ENCODE measurements at regions not wholly inside any gene's neighbourhood (a gene's known extent, or its start where the extent isn't known, plus 50 kb on each side); places are given as distances from the start of the nearest gene placed in this dataset.
"Not testable (repeated sequence)": the region's sequence is repeated elsewhere in the genome, so short reads cannot be mapped to it uniquely, and the experiment has no call there.

DNA sequence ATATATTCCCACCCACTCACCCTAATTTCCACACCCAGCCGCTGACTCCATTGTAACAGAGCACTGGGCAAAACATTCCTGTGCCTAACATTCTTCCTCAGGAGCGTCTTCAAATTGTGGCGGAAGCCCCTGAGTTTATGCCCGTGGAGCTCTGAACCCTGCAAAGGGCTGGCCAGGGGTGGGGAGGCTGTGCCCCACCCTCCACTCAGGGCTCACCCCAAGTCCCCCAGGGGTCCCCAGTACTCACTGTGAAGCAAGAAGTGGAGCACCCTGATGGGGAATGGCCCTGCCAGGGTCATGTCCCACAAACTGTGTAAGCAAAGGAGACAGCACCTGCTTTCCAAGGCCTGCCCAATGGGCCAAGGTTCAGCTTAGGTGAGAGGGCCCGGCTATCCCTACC lies 303.2 kb downstream of the PREX1 start:
- Mint-ChIP-seq H3K9me3 (peaks cover 2% of the 10 kb centered on the region), H3K36me3 (ENCODE audit: low read depth) (no peaks in the 10 kb centered on the region), H3K27ac (ENCODE audit: unreplicated experiment) (no peak overlapping the region), H3K4me1 (peaks cover 5% of the 10 kb centered on the region), H3K27me3 (ENCODE audit: low read depth) (peaks cover 22% of the 10 kb centered on the region), H3K4me3 (no peak overlapping the region)
- no peak for DNase-seq (ENCODE audit: low read depth, low spot score)
- TF ChIP-seq, protein P1, sequence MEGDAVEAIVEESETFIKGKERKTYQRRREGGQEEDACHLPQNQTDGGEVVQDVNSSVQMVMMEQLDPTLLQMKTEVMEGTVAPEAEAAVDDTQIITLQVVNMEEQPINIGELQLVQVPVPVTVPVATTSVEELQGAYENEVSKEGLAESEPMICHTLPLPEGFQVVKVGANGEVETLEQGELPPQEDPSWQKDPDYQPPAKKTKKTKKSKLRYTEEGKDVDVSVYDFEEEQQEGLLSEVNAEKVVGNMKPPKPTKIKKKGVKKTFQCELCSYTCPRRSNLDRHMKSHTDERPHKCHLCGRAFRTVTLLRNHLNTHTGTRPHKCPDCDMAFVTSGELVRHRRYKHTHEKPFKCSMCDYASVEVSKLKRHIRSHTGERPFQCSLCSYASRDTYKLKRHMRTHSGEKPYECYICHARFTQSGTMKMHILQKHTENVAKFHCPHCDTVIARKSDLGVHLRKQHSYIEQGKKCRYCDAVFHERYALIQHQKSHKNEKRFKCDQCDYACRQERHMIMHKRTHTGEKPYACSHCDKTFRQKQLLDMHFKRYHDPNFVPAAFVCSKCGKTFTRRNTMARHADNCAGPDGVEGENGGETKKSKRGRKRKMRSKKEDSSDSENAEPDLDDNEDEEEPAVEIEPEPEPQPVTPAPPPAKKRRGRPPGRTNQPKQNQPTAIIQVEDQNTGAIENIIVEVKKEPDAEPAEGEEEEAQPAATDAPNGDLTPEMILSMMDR (conservative IDR thresholded peaks at IDR 0.05), result no peak

DNA sequence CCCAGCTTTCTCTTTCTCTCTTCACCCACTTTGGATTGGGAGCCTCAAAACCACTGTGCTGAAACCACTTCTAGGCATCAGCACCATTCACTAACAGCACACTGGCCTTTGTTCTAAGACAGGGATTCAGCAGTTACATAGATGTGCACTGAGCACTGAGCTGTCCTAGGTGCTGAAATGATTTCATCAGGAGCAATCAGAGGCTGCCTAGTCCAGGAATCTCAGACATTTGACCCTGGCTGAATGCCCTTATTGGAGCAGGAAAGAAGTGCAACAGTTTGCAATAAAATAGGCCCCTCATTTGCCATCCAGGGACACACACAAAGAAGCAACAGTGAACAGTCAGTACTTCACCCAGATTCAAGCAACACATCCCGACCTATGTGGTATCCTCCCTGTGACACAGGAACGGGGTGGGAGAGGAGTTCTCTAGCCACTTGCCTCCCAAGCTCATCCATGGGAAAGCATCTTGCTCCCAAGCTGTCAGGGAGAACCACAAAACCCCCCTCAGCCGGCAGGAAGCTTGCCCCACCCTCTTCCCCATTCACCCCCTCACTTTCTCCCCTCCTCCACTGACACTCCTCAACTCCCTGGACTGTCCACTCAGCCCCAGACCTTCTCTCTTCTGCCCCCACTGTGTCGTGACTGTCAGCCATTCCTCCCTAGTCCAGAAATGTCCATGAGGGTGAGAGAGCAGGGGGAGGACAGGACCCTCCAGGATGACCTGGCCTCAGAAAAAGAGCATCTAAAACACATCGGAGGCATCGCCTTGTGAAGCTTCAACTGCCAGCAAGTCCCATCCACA lies 304.4 kb downstream of the PREX1 start:
- no peak overlapping the region for H3K27ac Mint-ChIP-seq (ENCODE audit: unreplicated experiment)
- H3K36me3 Mint-ChIP-seq (ENCODE audit: low read depth), result no peaks in the 10 kb centered on the region
- peaks cover 17% of the 10 kb centered on the region for H3K27me3 Mint-ChIP-seq (ENCODE audit: low read depth)
- peak; percentile 66 for DNase-seq (ENCODE audit: low read depth, low spot score)
- H3K4me3 Mint-ChIP-seq, result no peak overlapping the region
- TF ChIP-seq, protein P1 (conservative IDR thresholded peaks at IDR 0.05), result no peak
- H3K9me3 Mint-ChIP-seq, result peaks cover 2% of the 10 kb centered on the region
- H3K4me1 Mint-ChIP-seq, result peaks cover 5% of the 10 kb centered on the region

DNA sequence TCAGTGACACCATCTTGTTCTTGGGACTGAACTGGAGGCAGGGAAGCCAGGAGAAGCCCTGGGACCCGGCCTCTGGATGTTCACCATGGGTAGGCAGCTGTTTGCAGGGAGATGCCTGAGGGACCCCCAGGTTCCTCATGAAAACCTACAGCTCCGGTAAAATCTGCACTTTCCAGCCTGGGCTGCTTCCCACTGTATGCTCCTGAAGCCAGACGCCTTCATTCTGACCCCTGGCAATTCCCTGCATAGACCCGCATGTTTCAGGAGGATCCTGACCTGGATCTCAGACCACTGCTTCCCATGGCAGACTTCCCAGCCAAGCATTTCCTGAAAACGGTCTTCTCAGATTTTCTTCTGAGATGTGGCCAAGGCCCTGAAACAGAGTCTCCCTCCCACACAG lies 306.7 kb downstream of the PREX1 start:
- Mint-ChIP-seq H3K36me3 (ENCODE audit: low read depth) (peaks cover 2% of the 10 kb centered on the region), H3K27me3 (ENCODE audit: low read depth) (peaks cover 12% of the 10 kb centered on the region), H3K4me1 (peaks cover 9% of the 10 kb centered on the region), H3K27ac (ENCODE audit: unreplicated experiment) (no peak overlapping the region), H3K9me3 (peaks cover 5% of the 10 kb centered on the region), H3K4me3 (no peak overlapping the region)
- no peak for DNase-seq (ENCODE audit: low read depth, low spot score)
- TF ChIP-seq, protein P1 (conservative IDR thresholded peaks at IDR 0.05), result no peak

DNA sequence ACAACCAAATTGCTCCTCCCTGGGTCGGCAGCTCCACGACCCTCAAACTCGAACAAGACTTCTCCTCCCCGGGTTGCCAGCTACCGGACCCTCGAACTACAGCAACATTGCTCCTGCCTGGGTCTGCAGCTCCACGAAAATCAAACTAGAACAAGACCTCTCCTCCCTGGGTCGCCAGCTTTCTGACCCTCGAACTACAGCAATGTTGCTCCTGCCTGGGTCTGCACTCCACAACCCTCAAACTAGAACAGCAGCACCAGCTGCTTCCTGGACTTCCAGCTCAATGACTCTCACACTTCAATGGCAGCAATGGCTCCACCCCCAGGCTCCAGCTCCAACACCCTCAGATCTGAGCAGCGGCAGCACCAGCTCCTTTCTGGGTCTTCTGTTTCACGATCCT lies 311.6 kb downstream of the PREX1 start:
- Mint-ChIP-seq H3K27me3 (ENCODE audit: low read depth) (peaks cover 12% of the 10 kb centered on the region), H3K27ac (ENCODE audit: unreplicated experiment) (peak overlapping the region; percentile 3)
- not testable (repeated sequence) for DNase-seq (ENCODE audit: low read depth, low spot score); H3K9me3 Mint-ChIP-seq; H3K36me3 Mint-ChIP-seq (ENCODE audit: low read depth); H3K4me1 Mint-ChIP-seq; H3K4me3 Mint-ChIP-seq

DNA sequence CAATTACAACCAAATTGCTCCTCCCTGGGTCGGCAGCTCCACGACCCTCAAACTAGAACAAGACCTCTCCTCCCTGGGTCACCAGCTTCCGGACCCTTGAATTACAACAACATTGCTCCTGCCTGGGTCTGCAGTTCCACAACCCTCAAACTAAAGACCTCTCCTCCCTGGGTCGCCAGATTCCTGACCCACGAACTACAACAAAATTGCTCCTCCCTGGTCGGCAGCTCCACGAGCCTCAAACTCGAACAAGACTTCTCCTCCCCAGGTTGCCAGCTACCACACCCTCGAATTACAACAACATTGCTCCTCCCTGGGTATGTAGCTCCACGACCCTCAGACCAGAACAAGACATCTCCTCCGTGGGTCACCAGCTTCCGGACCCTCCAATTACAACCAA lies 313.2 kb downstream of the PREX1 start:
- not testable (repeated sequence) for H3K4me3 Mint-ChIP-seq; H3K36me3 Mint-ChIP-seq (ENCODE audit: low read depth); H3K4me1 Mint-ChIP-seq; DNase-seq (ENCODE audit: low read depth, low spot score); H3K27ac Mint-ChIP-seq (ENCODE audit: unreplicated experiment); H3K9me3 Mint-ChIP-seq
- H3K27me3 Mint-ChIP-seq (ENCODE audit: low read depth), result peaks cover 12% of the 10 kb centered on the region

DNA sequence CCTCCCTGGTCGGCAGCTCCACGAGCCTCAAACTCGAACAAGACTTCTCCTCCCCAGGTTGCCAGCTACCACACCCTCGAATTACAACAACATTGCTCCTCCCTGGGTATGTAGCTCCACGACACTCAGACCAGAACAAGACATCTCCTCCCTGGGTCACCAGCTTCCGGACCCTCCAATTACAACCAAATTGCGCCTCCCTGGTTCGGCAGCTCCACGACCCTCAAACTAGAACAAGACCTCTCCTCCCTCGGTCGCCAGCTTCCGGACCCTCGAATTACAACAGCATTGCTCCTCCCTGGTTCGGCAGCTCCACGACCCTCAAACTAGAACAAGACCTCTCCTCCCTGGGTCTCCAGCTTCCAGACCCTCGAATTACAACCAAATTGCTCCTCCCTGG lies 315.3 kb downstream of the PREX1 start:
- not testable (repeated sequence) for DNase-seq (ENCODE audit: low read depth, low spot score); H3K36me3 Mint-ChIP-seq (ENCODE audit: low read depth); H3K4me3 Mint-ChIP-seq; H3K4me1 Mint-ChIP-seq; H3K27ac Mint-ChIP-seq (ENCODE audit: unreplicated experiment); H3K9me3 Mint-ChIP-seq
- H3K27me3 Mint-ChIP-seq (ENCODE audit: low read depth), result peaks cover 12% of the 10 kb centered on the region

DNA sequence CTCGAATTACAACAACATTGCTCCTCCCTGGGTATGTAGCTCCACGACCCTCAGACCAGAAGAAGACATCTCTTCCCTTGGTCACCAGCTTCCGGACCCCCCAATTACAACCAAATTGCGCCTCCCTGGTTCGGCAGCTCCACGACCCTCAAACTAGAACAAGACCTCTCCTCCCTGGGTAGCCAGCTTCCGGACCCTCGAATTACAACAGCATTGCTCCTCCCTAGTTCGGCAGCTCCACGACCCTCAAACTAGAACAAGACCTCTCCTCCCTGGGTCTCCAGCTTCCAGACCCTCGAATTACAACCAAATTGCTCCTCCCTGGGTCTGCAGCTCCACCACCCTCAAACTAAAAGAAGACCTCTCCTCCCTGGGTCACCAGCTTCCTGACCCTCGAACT lies 322.7 kb downstream of the PREX1 start:
- H3K36me3 Mint-ChIP-seq (ENCODE audit: low read depth); H3K27ac Mint-ChIP-seq (ENCODE audit: unreplicated experiment); DNase-seq (ENCODE audit: low read depth, low spot score); H3K27me3 Mint-ChIP-seq (ENCODE audit: low read depth); H3K4me3 Mint-ChIP-seq; H3K4me1 Mint-ChIP-seq; H3K9me3 Mint-ChIP-seq: not testable (repeated sequence)
